ENCODE measurements at regions not wholly inside any gene's neighbourhood (a gene's known extent, or its start where the extent isn't known, plus 50 kb on each side); places are given as distances from the start of the nearest gene placed in this dataset.

- TF ChIP-seq CTCF (conservative IDR thresholded peaks at IDR 0.05; ENCODE audit: low read length), result no peak
- TF ChIP-seq EZH2phosphoT487 (IDR thresholded peaks at IDR 0.05; ENCODE audit: borderline replicate concordance), result no peak
Observed at GRCh38 chr4:24188459-24188858, 298.6 kb upstream of the PPARGC1A start.
